ENCODE measurements at regions not wholly inside any gene's neighbourhood (a gene's known extent, or its start where the extent isn't known, plus 50 kb on each side); places are given as distances from the start of the nearest gene placed in this dataset.

DNA sequence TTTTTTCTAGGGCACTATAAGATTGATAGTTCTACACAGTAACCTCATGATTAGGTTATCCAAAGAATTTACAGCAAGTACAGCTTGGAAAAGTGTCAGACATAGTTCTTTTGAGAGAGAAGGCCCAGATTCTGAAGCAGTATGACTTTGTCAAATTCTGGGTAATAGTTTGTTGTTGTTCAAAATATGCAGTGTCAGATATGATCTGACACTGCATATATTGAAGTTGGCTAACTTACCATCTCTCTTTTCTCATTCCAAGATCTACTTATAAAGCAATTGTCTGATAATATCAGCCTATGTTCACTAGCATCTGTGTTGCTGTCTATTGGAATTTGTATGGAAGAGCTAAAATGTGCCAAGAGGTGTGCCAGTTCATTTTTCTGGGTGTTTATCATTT, 160.1 kb downstream of the CTH start:
- Mint-ChIP-seq H3K27ac (ENCODE audit: unreplicated experiment) (no peak overlapping the region), H3K4me3 (ENCODE audit: unreplicated experiment) (no peak overlapping the region), H3K9me3 (ENCODE audit: unreplicated experiment) (no peaks in the 10 kb centered on the region), H3K27me3 (ENCODE audit: unreplicated experiment) (peaks cover 2% of the 10 kb centered on the region), H3K36me3 (ENCODE audit: unreplicated experiment) (no peaks in the 10 kb centered on the region), H3K4me1 (ENCODE audit: low read depth, unreplicated experiment) (no peaks in the 10 kb centered on the region)
- DNase-seq: no peak
- TF ChIP-seq, protein P1, sequence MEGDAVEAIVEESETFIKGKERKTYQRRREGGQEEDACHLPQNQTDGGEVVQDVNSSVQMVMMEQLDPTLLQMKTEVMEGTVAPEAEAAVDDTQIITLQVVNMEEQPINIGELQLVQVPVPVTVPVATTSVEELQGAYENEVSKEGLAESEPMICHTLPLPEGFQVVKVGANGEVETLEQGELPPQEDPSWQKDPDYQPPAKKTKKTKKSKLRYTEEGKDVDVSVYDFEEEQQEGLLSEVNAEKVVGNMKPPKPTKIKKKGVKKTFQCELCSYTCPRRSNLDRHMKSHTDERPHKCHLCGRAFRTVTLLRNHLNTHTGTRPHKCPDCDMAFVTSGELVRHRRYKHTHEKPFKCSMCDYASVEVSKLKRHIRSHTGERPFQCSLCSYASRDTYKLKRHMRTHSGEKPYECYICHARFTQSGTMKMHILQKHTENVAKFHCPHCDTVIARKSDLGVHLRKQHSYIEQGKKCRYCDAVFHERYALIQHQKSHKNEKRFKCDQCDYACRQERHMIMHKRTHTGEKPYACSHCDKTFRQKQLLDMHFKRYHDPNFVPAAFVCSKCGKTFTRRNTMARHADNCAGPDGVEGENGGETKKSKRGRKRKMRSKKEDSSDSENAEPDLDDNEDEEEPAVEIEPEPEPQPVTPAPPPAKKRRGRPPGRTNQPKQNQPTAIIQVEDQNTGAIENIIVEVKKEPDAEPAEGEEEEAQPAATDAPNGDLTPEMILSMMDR (IDR thresholded peaks at IDR 0.05; ENCODE audit: partially characterized antibody, unreplicated experiment): no peak

- Mint-ChIP-seq H3K36me3 (ENCODE audit: unreplicated experiment) (no peaks in the 10 kb centered on the region), H3K4me3 (ENCODE audit: unreplicated experiment) (no peak overlapping the region), H3K27ac (ENCODE audit: unreplicated experiment) (no peak overlapping the region), H3K27me3 (ENCODE audit: unreplicated experiment) (peaks cover 2% of the 10 kb centered on the region), H3K4me1 (ENCODE audit: low read depth, unreplicated experiment) (no peaks in the 10 kb centered on the region), H3K9me3 (ENCODE audit: unreplicated experiment) (no peaks in the 10 kb centered on the region)
- TF ChIP-seq, protein P1 (IDR thresholded peaks at IDR 0.05; ENCODE audit: partially characterized antibody, unreplicated experiment): no peak
- DNase-seq: no peak
These were observed 162.3 kb downstream of the CTH start for GRCh38 chr1:70573317-70573843.

DNA sequence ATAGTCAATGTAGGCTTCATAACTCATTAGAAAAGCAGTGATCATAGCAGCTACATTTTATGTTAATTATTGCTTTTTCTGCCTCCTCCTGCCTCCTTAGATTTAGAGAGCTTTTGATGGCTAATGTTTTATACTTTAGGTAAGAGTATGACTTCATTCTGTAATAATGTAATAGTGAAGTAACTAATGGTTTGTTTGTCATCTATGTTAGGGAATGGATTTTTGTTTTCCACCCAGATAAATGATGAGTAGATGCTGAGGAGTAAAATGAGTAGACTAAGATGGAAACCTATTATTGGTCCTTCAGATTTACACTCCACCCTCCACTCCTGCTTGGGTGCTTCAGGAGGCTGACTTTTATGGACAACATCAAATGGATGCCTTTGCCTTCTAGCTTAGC, 170.6 kb downstream of the CTH start:
- H3K9me3 Mint-ChIP-seq (ENCODE audit: unreplicated experiment): no peaks in the 10 kb centered on the region
- H3K36me3 Mint-ChIP-seq (ENCODE audit: unreplicated experiment): no peaks in the 10 kb centered on the region
- no peaks in the 10 kb centered on the region for H3K4me1 Mint-ChIP-seq (ENCODE audit: low read depth, unreplicated experiment)
- no peak for DNase-seq
- no peak overlapping the region for H3K4me3 Mint-ChIP-seq (ENCODE audit: unreplicated experiment)
- TF ChIP-seq, protein P1 (IDR thresholded peaks at IDR 0.05; ENCODE audit: partially characterized antibody, unreplicated experiment): no peak
- H3K27ac Mint-ChIP-seq (ENCODE audit: unreplicated experiment): no peak overlapping the region
- no peaks in the 10 kb centered on the region for H3K27me3 Mint-ChIP-seq (ENCODE audit: unreplicated experiment)

- TF ChIP-seq, protein P1 (IDR thresholded peaks at IDR 0.05; ENCODE audit: partially characterized antibody, unreplicated experiment): no peak
- no peaks in the 10 kb centered on the region for H3K4me1 Mint-ChIP-seq (ENCODE audit: low read depth, unreplicated experiment)
- H3K9me3 Mint-ChIP-seq (ENCODE audit: unreplicated experiment): no peaks in the 10 kb centered on the region
These were observed 172.5 kb downstream of the CTH start for GRCh38 chr1:70583522-70583921.

GRCh38 chr1:70586046-70586445, 175.0 kb downstream of the CTH start:
- TF ChIP-seq, protein P1 (IDR thresholded peaks at IDR 0.05; ENCODE audit: partially characterized antibody, unreplicated experiment): no peak
- H3K27ac Mint-ChIP-seq (ENCODE audit: unreplicated experiment): no peak overlapping the region
- H3K4me3 Mint-ChIP-seq (ENCODE audit: unreplicated experiment): no peak overlapping the region
- H3K27me3 Mint-ChIP-seq (ENCODE audit: unreplicated experiment): no peaks in the 10 kb centered on the region
- H3K36me3 Mint-ChIP-seq (ENCODE audit: unreplicated experiment): no peaks in the 10 kb centered on the region
- DNase-seq: no peak
- no peaks in the 10 kb centered on the region for H3K9me3 Mint-ChIP-seq (ENCODE audit: unreplicated experiment)
- H3K4me1 Mint-ChIP-seq (ENCODE audit: low read depth, unreplicated experiment): no peaks in the 10 kb centered on the region

More at GRCh38 chr1:70583522-70583921, 172.5 kb downstream of the CTH start:
- no peak for DNase-seq
- Mint-ChIP-seq H3K4me3 (ENCODE audit: unreplicated experiment) (no peak overlapping the region), H3K27ac (ENCODE audit: unreplicated experiment) (no peak overlapping the region), H3K36me3 (ENCODE audit: unreplicated experiment) (no peaks in the 10 kb centered on the region), H3K27me3 (ENCODE audit: unreplicated experiment) (no peaks in the 10 kb centered on the region)
